ENCODE measurements at regions not wholly inside any gene's neighbourhood (a gene's known extent, or its start where the extent isn't known, plus 50 kb on each side); places are given as distances from the start of the nearest gene placed in this dataset.

GRCh38 chr22:27633296-27633871 is 168.2 kb downstream of the MN1 start:
- no peak for DNase-seq

- DNase-seq: no peak
These were observed 167.4 kb downstream of the MN1 start for GRCh38 chr22:27634043-27634740.

- no peak for DNase-seq
These were observed 166.1 kb downstream of the MN1 start for GRCh38 chr22:27635435-27635834.

- no peak for DNase-seq
These were observed 165.7 kb downstream of the MN1 start for GRCh38 chr22:27635852-27636251.

- no peak for DNase-seq
These were observed 164.6 kb downstream of the MN1 start for GRCh38 chr22:27636716-27637508.

GRCh38 chr22:27637604-27638003 is 164.0 kb downstream of the MN1 start:
- DNase-seq: no peak

- DNase-seq: no peak
These were observed 163.0 kb downstream of the MN1 start for GRCh38 chr22:27638329-27639233.

- DNase-seq: no peak
These were observed 162.1 kb downstream of the MN1 start for GRCh38 chr22:27639248-27640086.

- no peak for DNase-seq
These were observed 160.3 kb downstream of the MN1 start for GRCh38 chr22:27641049-27641795.

- no peak for DNase-seq
These were observed 159.3 kb downstream of the MN1 start for GRCh38 chr22:27642104-27642800.

GRCh38 chr22:27643907-27644306 is 157.6 kb downstream of the MN1 start:
- no peak for DNase-seq

- no peak for DNase-seq
These were observed 157.0 kb downstream of the MN1 start for GRCh38 chr22:27644566-27644965.

- no peak for DNase-seq
These were observed 154.0 kb downstream of the MN1 start for GRCh38 chr22:27647540-27647939.

- DNase-seq: no peak
These were observed 153.5 kb downstream of the MN1 start for GRCh38 chr22:27648074-27648473.

- no peak for DNase-seq
These were observed 152.7 kb downstream of the MN1 start for GRCh38 chr22:27648853-27649252.

GRCh38 chr22:27650572-27650971 is 151.0 kb downstream of the MN1 start:
- DNase-seq: no peak

- DNase-seq: no peak
These were observed 150.6 kb downstream of the MN1 start for GRCh38 chr22:27650985-27651384.

GRCh38 chr22:27651486-27651885 is 150.1 kb downstream of the MN1 start:
- DNase-seq: no peak

- no peak for DNase-seq
These were observed 146.8 kb downstream of the MN1 start for GRCh38 chr22:27654546-27655445.

Measured in CD4-positive, alpha-beta T cell treated with Interleukin-21 for 1 hour (primary cell).